ENCODE measurements at regions not wholly inside any gene's neighbourhood (a gene's known extent, or its start where the extent isn't known, plus 50 kb on each side); places are given as distances from the start of the nearest gene placed in this dataset.
"Not testable (repeated sequence)": the region's sequence is repeated elsewhere in the genome, so short reads cannot be mapped to it uniquely, and the experiment has no call there.

DNA sequence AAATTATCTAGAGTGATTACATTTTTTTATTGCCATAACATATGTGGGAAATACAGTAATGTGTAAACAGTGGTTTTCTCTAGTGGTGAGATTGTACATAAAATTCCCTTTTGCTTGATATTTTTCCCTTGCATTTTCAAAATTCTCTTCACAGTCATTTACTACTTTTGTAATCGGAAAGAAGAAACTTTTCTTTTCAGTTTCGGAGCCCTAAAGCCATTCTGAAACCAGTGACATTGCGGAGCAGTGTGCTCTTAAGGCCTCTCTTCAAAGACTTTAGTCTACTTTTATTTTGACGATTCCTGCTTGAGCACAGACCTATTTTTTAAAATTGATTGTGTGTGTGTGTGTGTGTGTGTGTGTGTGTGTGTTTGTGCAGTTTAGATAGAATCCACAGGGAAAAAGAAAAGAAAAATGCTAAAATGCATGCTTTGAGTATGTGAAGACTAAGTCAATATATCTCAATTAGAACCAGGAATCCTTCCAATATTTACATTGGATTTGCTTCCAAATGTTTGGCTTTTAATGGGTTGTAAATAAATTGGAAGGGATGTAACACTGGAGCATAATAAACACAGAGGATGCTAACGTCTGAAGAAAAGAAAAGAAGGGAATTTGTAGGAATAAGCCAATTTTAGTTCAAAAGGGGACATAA is 357.4 kb downstream of the RND3 start:
- no peak for DNase-seq

GRCh38 chr2:150127995-150128394 is 359.5 kb downstream of the RND3 start:
- no peak for DNase-seq

- no peak for DNase-seq
Observed at GRCh38 chr2:150127346-150127990, 360.0 kb downstream of the RND3 start.

DNA sequence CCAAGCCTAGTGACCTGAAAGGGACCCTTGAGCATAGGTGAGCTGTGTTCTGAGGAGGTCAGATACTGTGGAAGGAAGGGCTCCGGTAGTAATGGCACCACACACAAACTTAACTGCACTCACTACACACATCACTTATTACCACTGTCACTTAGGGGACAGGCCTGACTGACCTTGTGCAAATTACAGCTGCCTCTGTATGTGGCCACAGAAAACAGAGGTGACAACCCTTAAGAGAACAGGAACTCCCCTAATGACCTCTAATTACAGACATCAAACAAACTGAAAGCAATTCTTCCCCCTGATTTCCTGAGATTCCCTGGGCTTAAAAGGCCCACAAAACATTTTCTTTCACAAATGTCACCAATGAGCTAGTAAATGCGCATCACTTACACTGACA is 360.6 kb downstream of the RND3 start:
- no peak for DNase-seq

- DNase-seq, result no peak
Observed at GRCh38 chr2:150126143-150126740, 361.2 kb downstream of the RND3 start.

- DNase-seq, result no peak
Observed at GRCh38 chr2:150125708-150126107, 361.8 kb downstream of the RND3 start.

GRCh38 chr2:150125188-150125587 is 362.3 kb downstream of the RND3 start:
- no peak for DNase-seq

- no peak for DNase-seq
Observed at GRCh38 chr2:150124739-150125138, 362.7 kb downstream of the RND3 start.

DNA sequence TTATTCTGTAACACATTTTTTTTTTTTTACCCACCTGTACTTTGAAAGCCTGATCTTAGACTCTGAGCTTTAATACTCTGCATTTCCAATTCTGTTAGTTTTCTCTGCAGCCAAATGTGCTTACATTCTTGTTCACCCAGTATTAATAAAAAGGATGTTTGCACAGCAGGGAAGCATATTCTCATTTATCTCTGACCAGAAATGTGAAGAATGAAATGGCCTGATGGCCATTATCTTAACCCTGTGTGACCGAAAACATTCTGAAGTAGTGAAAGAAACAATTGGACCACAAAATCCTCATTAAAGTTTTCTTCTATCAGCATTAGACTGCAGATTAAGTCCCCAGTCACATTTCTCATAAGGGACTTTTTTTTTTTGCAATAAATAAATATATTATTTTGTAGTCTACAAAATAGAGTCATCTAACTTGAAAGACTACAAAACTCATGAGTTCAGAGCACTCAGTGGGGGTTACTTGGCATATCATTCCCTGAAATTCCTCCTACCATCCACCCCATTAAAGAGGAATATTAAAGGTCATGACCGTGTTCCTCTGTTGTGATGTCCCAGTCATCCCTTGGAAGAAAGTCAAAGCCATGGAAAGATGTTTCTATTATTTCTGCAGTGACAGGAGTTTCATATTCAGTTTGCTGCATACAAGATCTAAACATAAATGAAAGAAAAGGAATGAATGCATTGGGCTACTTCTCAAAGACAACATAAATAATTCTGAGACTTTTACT is 364.4 kb downstream of the RND3 start:
- DNase-seq, result no peak

DNA sequence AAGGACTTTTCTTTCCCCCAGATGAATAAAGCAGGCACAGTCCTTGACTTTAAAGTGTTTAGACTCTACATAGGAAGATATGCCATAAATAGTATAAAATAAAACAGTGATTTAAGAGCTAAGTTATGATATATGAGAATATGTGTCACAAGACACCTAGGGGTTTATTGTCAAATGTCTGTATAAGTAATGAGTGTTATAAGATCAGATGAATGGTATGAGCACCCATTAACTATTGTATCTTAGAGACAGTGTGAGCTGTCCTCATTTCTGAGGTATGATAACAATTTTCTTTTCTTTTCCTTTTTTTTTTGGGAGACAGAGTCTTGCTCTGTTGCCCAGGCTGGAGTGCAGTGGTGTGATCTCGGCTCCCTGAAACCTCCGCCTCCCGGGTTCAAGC is 365.3 kb downstream of the RND3 start:
- DNase-seq, result no peak

GRCh38 chr2:150120326-150120955 is 367.0 kb downstream of the RND3 start:
- DNase-seq, result no peak

GRCh38 chr2:150119819-150120218 is 367.6 kb downstream of the RND3 start:
- DNase-seq, result no peak

DNA sequence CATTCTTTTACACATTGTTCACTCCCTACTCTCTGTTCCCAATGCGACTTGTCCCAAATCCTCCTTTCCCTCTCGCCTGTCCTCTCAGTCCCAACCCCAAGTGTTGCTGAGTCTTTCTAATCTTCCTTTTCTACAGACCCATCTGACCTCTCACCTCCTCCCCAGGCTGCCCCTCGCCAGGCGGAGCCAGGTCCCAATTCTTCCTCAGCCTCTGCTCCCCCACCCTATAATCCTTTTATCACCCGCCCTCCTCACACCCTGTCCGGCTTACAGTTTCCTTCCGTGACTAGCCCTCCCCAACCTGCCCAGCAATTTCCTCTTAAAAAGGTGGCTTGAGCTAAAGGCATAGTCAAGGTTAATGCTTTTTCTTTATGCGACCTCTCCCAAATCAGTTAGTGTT is 373.4 kb downstream of the RND3 start:
- DNase-seq, result not testable (repeated sequence)

DNA sequence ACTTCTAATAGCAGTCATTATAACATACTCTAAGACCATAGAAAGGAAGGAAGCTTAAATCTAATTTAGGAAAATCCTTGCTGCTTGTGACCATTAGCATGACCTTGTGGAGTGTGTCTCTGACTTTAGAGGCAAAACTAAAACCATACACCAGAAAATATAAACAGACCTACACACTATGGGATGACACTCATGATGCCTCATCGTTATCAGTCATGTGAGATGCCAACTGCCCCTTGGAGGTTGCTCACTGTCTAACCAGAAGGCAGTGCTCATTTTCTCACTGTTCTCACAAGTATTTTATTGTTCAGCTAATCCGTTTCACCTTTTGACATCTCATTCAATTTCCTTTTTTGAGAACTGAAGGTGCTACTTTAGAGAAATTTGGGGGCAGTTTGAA is 376.9 kb downstream of the RND3 start:
- no peak for DNase-seq

DNA sequence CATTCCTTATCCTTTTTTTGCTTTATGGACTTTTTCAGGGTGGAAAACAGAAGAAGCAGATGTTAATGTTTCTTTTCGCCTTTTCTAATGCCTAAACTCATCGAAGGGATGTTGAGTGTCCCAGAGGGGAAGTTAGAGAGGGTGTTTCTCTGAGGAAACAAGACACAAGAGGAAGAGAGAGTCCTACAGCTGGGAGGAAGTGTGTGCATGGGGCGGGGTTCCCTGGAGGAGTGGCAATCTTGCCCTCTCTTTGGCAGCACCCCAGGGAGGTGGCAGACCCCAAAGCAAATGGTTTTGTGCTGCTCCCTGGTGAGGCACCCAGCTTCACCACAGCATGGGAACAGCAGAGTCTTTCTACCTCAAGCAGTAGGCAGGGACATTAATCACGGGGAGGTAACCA is 377.6 kb downstream of the RND3 start:
- DNase-seq, result no peak

DNA sequence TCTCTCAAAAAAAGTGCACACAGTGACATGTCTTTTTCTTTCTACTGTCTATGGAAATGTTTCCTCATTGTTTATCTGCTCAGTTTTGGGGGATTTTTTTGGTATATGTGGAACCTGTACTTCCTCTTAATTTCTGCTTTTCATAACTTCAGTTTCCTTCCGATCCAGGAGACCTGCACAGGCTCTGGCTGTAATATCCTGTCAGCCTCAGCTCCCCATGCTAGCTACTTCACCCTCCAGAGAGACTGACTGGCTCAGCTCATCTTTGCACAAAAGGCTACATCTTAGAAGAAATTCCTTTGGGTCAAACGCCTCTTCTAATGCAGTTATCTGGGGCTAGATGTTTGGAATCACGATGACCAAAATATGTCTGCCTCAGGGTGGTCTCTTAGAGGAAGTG is 378.4 kb downstream of the RND3 start:
- DNase-seq, result no peak

GRCh38 chr2:150107816-150108215 is 379.7 kb downstream of the RND3 start:
- no peak for DNase-seq

- DNase-seq, result no peak
Observed at GRCh38 chr2:150107170-150107569, 380.3 kb downstream of the RND3 start.

- DNase-seq, result no peak
Observed at GRCh38 chr2:150101947-150102346, 385.5 kb downstream of the RND3 start.

GRCh38 chr2:150100834-150101233 is 386.6 kb downstream of the RND3 start:
- no peak for DNase-seq

DNA sequence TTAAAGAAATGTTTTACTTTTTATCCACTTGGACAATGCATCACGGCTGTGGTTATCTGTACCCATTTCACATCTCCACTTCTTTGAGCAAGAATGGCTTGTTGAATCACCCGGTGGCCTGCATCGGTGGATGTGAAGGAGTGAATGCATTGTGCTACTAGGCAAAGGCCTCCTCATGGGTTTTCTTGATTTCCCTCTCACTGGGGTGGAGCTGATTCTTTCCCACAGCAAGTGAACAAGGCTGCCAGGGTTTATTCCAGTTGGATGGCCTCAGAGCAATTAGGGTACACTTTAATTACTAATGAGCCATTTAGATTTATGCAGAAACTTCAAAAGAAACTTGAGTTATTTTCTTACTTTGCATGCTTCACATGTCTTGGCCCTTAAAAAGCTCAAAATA is 387.1 kb downstream of the RND3 start:
- DNase-seq, result no peak

DNA sequence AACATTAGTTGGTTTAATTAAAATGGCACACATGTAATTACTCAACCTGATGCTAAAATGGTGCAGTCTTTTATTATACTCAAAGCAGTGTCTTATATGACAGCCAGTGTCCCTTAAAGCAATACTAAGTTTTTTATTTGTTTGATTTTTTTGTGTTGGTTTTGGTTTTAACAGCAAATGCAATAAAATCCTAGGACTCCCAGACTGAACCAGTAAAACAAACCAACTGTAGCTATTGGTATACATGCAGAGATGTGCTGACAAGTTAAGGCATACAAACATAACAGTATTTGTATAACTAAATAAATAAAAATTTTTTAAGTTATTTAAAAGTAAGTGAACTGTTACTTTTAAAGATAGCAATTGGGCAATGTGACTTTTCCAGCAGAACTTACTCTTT is 387.7 kb downstream of the RND3 start:
- DNase-seq, result no peak

DNA sequence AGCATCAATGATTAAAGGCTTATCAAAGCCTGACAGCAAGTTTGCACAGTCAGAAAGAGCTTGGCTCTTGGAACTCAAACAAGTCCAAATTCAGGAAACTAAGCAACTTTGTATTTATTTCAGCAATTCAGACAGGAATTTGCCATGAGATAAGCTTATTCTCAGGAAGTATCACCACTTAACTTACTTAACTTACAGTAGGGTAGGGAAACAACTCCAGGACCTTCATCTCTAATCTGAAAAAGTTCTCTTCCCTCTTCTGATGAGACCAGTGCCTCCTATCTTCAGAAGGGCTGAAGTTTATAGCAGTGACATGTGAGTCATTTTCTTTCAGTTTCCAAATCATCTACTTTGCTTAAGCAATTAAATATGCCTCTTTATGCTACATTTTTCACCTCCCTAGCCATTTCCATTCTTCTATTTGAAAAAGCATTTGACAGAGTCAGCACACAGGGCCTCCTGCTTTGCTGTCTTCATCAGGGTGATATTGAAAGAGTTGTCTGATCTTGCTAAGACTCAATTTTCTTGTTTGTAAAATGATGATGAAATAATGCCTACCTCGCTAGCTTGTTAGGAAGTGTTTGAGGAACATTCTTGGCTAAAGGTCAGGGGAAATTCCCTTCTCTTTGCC is 389.5 kb downstream of the RND3 start:
- no peak for DNase-seq

Measured in T1000 (cell line).